ENCODE measurements at regions not wholly inside any gene's neighbourhood (a gene's known extent, or its start where the extent isn't known, plus 50 kb on each side); places are given as distances from the start of the nearest gene placed in this dataset.

DNA sequence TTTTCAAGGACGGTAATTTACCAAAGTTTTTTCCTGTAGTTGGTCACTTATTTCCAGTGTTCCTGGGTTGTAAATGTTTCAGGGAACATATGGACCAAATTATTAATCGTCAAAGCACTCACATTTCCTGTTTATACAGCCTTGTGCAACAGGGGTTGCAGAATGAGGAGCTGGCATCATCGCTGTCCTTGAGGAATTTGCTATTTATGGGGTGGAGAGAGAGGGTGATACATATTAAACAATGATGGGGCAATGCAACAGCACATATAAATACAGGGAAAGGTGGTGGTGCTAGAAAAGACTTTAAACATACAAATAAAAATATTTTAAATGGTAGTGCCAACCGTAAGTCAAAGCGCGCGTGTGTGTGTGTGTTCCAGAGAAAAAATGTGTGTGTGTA, 369.8 kb downstream of the NPHP4 start:
- Histone ChIP-seq H3K4me1 (replicated peaks) (no peaks in the 10 kb centered on the region), H3K27me3 (replicated peaks; ENCODE audit: insufficient read depth) (no peaks in the 10 kb centered on the region), H3K9me3 (no peaks in the 10 kb centered on the region), H3K27ac (no peak overlapping the region), H3K36me3 (no peaks in the 10 kb centered on the region), H3K4me3 (no peak overlapping the region)
- peak; percentile 45 for TF ChIP-seq POLR2AphosphoS5 (IDR thresholded peaks at IDR 0.05)
- TF ChIP-seq, protein P1, sequence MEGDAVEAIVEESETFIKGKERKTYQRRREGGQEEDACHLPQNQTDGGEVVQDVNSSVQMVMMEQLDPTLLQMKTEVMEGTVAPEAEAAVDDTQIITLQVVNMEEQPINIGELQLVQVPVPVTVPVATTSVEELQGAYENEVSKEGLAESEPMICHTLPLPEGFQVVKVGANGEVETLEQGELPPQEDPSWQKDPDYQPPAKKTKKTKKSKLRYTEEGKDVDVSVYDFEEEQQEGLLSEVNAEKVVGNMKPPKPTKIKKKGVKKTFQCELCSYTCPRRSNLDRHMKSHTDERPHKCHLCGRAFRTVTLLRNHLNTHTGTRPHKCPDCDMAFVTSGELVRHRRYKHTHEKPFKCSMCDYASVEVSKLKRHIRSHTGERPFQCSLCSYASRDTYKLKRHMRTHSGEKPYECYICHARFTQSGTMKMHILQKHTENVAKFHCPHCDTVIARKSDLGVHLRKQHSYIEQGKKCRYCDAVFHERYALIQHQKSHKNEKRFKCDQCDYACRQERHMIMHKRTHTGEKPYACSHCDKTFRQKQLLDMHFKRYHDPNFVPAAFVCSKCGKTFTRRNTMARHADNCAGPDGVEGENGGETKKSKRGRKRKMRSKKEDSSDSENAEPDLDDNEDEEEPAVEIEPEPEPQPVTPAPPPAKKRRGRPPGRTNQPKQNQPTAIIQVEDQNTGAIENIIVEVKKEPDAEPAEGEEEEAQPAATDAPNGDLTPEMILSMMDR (IDR thresholded peaks at IDR 0.05): no peak
- DNase-seq (ENCODE audit: low spot score): no peak
- 35% methylated on average over 7 of the region's 7 CpGs for WGBS
- intact Hi-C loops (cut with DNase I): loop anchor here (5.0 kb wide), 1 partner anchor 110 kb away; no protein-coding TSS in a partner anchor

GRCh38 chr1:5621692-5622091, 370.5 kb downstream of the NPHP4 start:
- TF ChIP-seq, protein P1 (IDR thresholded peaks at IDR 0.05): no peak
- TF ChIP-seq POLR2A (IDR thresholded peaks at IDR 0.05): no peak
- no peak for TF ChIP-seq POLR2AphosphoS5 (IDR thresholded peaks at IDR 0.05)
- DNase-seq (ENCODE audit: low spot score): no peak

GRCh38 chr1:5620997-5621396, 371.2 kb downstream of the NPHP4 start:
- H3K36me3 ChIP-seq: no peaks in the 10 kb centered on the region
- no peak overlapping the region for H3K27ac ChIP-seq
- no peak overlapping the region for H3K4me3 ChIP-seq
- intact Hi-C loops (cut with DNase I): loop anchor here (5.0 kb wide), 1 partner anchor 109 kb away; no protein-coding TSS in a partner anchor
- no peak for DNase-seq (ENCODE audit: low spot score)
- no peak for TF ChIP-seq POLR2A (IDR thresholded peaks at IDR 0.05)
- TF ChIP-seq, protein P1 (IDR thresholded peaks at IDR 0.05): peak in 3 of 4 experiments; percentile 63 to 83 (median 63)
- WGBS: 17% methylated on average over 3 of the region's 3 CpGs
- H3K27me3 ChIP-seq (replicated peaks; ENCODE audit: insufficient read depth): no peaks in the 10 kb centered on the region
- no peaks in the 10 kb centered on the region for H3K9me3 ChIP-seq
- H3K4me1 ChIP-seq (replicated peaks): no peaks in the 10 kb centered on the region

More at GRCh38 chr1:5621692-5622091, 370.5 kb downstream of the NPHP4 start:
- no peaks in the 10 kb centered on the region for H3K4me1 ChIP-seq (replicated peaks)
- H3K27me3 ChIP-seq (replicated peaks; ENCODE audit: insufficient read depth): no peaks in the 10 kb centered on the region
- intact Hi-C loops (cut with DNase I): loop anchor here (5.0 kb wide), 1 partner anchor 109 kb away; no protein-coding TSS in a partner anchor
- no peak overlapping the region for H3K4me3 ChIP-seq
- H3K27ac ChIP-seq: no peak overlapping the region
- WGBS: 80% methylated on average over 8 of the region's 8 CpGs
- H3K9me3 ChIP-seq: no peaks in the 10 kb centered on the region
- no peaks in the 10 kb centered on the region for H3K36me3 ChIP-seq

DNA sequence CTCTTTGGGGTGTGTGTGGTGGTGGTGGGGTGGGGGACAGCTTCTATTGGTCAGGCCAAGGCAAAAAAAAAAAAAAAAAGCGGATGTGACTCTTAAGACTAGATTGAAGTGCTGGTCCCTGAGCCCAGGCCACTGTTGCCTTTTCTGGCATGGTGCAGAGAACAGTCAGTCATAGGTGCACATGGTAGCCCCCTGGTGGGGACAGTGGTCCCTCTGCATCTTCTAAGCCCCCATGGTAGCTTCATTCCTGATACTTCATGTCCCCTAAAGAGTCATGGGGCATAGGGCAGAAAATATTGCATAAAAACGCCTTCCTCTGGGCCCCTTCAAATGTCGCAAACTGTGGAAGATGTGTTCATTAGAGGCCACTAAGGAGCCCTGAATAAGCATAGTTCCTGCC, 371.8 kb downstream of the NPHP4 start:
- WGBS: 85% methylated on average over 3 of the region's 3 CpGs
- DNase-seq (ENCODE audit: low spot score): no peak
- TF ChIP-seq POLR2AphosphoS5 (IDR thresholded peaks at IDR 0.05) (no peak), POLR2A (IDR thresholded peaks at IDR 0.05) (no peak)
- TF ChIP-seq, protein P1 (IDR thresholded peaks at IDR 0.05): no peak
- no peaks in the 10 kb centered on the region for H3K36me3 ChIP-seq
- H3K4me3 ChIP-seq: no peak overlapping the region
- no peaks in the 10 kb centered on the region for H3K9me3 ChIP-seq
- no peaks in the 10 kb centered on the region for H3K27me3 ChIP-seq (replicated peaks; ENCODE audit: insufficient read depth)
- H3K27ac ChIP-seq: no peak overlapping the region
- intact Hi-C loops (cut with DNase I): loop anchor here (5.0 kb wide), 1 partner anchor 108 kb away; no protein-coding TSS in a partner anchor
- no peaks in the 10 kb centered on the region for H3K4me1 ChIP-seq (replicated peaks)

- Histone ChIP-seq H3K9me3 (no peaks in the 10 kb centered on the region), H3K4me3 (no peak overlapping the region), H3K36me3 (no peaks in the 10 kb centered on the region), H3K27ac (no peak overlapping the region), H3K4me1 (replicated peaks) (no peaks in the 10 kb centered on the region), H3K27me3 (replicated peaks; ENCODE audit: insufficient read depth) (no peaks in the 10 kb centered on the region)
- intact Hi-C loops (cut with DNase I): no loop called here
- TF ChIP-seq, protein P1 (IDR thresholded peaks at IDR 0.05): no peak
- TF ChIP-seq POLR2AphosphoS5 (IDR thresholded peaks at IDR 0.05): no peak
- TF ChIP-seq POLR2A (IDR thresholded peaks at IDR 0.05): no peak
- no peak for DNase-seq (ENCODE audit: low spot score)
- WGBS: 95% methylated on average over 1 of the region's 1 CpG
These were observed 372.8 kb downstream of the NPHP4 start for GRCh38 chr1:5619469-5619868.

All from prostate gland (tissue), 2 donors.